Astrocyte (in vitro differentiated cells and primary cell): ENCODE measurements at regions not wholly inside any gene's neighbourhood (a gene's known extent, or its start where the extent isn't known, plus 50 kb on each side); places are given as distances from the start of the nearest gene placed in this dataset.

Experiments
- EZH2 ChIP-seq: IDR thresholded peaks from 2 replicates; pipeline ENCODE4 v1.6.1; 2012; ENCODE audit warnings: mild to moderate bottlenecking, low read length, inconsistent platforms; ENCODE audit not compliant: insufficient read depth
- TF ChIP-seq, protein P1 (sequence below): IDR thresholded peaks from 2 replicates; pipeline ENCODE4 v1.5.1; 2011; ENCODE audit warnings: low read depth, mild to moderate bottlenecking, inconsistent platforms, low read length, moderate library complexity; ENCODE audit not compliant: insufficient read depth

DNA sequence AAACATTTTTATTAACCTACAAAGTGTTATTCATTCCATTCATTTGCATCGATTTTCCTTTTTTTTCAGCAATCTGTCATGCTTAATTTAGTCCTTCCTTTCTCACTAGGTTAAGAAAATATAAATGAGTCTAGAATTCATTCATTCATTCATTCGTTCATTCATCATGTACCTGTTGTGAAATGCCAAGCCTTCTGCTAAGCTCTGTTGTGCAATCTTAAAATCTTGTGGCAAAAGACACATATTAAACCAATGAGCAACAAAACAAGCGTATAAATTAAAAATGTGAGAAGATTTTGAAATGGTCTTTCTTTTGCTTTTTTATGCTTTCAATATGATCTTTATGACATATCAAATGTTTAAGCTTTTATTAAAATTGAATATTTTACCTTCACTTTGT is 88.6 kb upstream of the MAD2L1 start:
- TF ChIP-seq, protein P1, sequence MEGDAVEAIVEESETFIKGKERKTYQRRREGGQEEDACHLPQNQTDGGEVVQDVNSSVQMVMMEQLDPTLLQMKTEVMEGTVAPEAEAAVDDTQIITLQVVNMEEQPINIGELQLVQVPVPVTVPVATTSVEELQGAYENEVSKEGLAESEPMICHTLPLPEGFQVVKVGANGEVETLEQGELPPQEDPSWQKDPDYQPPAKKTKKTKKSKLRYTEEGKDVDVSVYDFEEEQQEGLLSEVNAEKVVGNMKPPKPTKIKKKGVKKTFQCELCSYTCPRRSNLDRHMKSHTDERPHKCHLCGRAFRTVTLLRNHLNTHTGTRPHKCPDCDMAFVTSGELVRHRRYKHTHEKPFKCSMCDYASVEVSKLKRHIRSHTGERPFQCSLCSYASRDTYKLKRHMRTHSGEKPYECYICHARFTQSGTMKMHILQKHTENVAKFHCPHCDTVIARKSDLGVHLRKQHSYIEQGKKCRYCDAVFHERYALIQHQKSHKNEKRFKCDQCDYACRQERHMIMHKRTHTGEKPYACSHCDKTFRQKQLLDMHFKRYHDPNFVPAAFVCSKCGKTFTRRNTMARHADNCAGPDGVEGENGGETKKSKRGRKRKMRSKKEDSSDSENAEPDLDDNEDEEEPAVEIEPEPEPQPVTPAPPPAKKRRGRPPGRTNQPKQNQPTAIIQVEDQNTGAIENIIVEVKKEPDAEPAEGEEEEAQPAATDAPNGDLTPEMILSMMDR, result no peak
- TF ChIP-seq EZH2, result no peak
